IMR-90 (cell line): ENCODE measurements at regions not wholly inside any gene's neighbourhood (a gene's known extent, or its start where the extent isn't known, plus 50 kb on each side); places are given as distances from the start of the nearest gene placed in this dataset.

Experiments used
- ATAC-seq: fragments of 200-7000 bp; cut with Tn5 transposase; 2 replicates; pipeline ENCODE4 v1.9.1; 2020; ENCODE audit warnings: low read depth, mild to moderate bottlenecking, moderate library complexity
- BruUV-seq: library from RNA; stranded (reverse); fragments of 400-500 nt; replicated peaks from 2 replicates; lab custom pipeline; 2021; lab: Mats Ljungman, UMichigan
- CTCF ChIA-PET: fragments of 300-600 bp; formaldehyde crosslinking; extraction: SDS; loops from one replicate; lab custom pipeline; 2021; ENCODE audit warnings: antibody characterized with exemption; lab: Yijun Ruan, JAX
- POLR2A ChIA-PET: fragments of 300-600 bp; sonication (Branson Sonifier 250); formaldehyde crosslinking; loops from one replicate; lab custom pipeline; 2022; ENCODE audit warnings: antibody characterized with exemption; ENCODE audit not compliant: unreplicated experiment; lab: Charles Lee
- DNase-seq: peaks from one replicate; pipeline ENCODE4 v3.0.0; 2013
- H2AFZ ChIP-seq: replicated peaks from 2 replicates; pipeline ENCODE3; 2013; ENCODE audit warnings: low read length, mild to moderate bottlenecking; ENCODE audit not compliant: poor library complexity
- H2AK5ac ChIP-seq: 2 replicates; pipeline ENCODE4 v1.6.1; 2013; ENCODE audit warnings: low read depth, low read length, inconsistent platforms
- H2AK9ac ChIP-seq: replicated peaks from 2 replicates; pipeline ENCODE3; 2013; ENCODE audit warnings: mild to moderate bottlenecking, low read depth, low read length, moderate library complexity; ENCODE audit not compliant: poor library complexity
- H2BK120ac ChIP-seq: 2 replicates; pipeline ENCODE4 v1.6.1; 2013; ENCODE audit warnings: low read depth, low read length, inconsistent platforms
- H2BK15ac ChIP-seq: 3 replicates; pipeline ENCODE4 v1.6.1; 2013; ENCODE audit warnings: low read depth, low read length, inconsistent platforms
- H2BK20ac ChIP-seq: 2 replicates; pipeline ENCODE4 v1.6.1; 2013; ENCODE audit warnings: low read depth, mild to moderate bottlenecking, inconsistent platforms, low read length, moderate library complexity
- H2BK5ac ChIP-seq: 2 replicates; pipeline ENCODE4 v1.6.1; 2013; ENCODE audit warnings: mild to moderate bottlenecking, low read depth, low read length, inconsistent platforms; ENCODE audit not compliant: poor library complexity, severe bottlenecking
- H3K14ac ChIP-seq: replicated peaks from 2 replicates; pipeline ENCODE4 v1.6.1; 2013; ENCODE audit warnings: low read depth, low read length, inconsistent platforms
- H3K18ac ChIP-seq: 2 replicates; pipeline ENCODE4 v1.6.1; 2013; ENCODE audit warnings: low read depth, low read length, control low read depth
- H3K23ac ChIP-seq: 2 replicates; pipeline ENCODE4 v1.6.1; 2013; ENCODE audit warnings: low read depth, low read length, inconsistent platforms
- H3K27ac ChIP-seq: 2 replicates; pipeline ENCODE4 v1.5.1; 2013; ENCODE audit warnings: mild to moderate bottlenecking, control low read depth, low read length; ENCODE audit not compliant: insufficient read depth
- H3K27me3 ChIP-seq: 2 replicates; pipeline ENCODE4 v1.6.1; 2013; ENCODE audit warnings: low read length; ENCODE audit not compliant: control insufficient read depth, insufficient read depth
- H3K36me3 ChIP-seq: 2 replicates; pipeline ENCODE4 v1.6.1; 2013; ENCODE audit warnings: low read length, mixed read lengths; ENCODE audit not compliant: control insufficient read depth, insufficient read depth
- H3K4ac ChIP-seq: 2 replicates; pipeline ENCODE4 v1.6.1; 2013; ENCODE audit warnings: low read depth, low read length, inconsistent platforms
- H3K4me1 ChIP-seq: 2 replicates; pipeline ENCODE4 v1.6.1; 2013; ENCODE audit warnings: low read length, mixed read lengths; ENCODE audit not compliant: control insufficient read depth, insufficient read depth
- H3K4me2 ChIP-seq: 2 replicates; pipeline ENCODE4 v1.6.1; 2013; ENCODE audit warnings: low read depth, mild to moderate bottlenecking, control low read depth, low read length, moderate library complexity
- H3K4me3 ChIP-seq: 2 replicates; pipeline ENCODE4 v1.5.1; 2013; ENCODE audit warnings: low read depth, mild to moderate bottlenecking, control low read depth, low read length, moderate library complexity; ENCODE audit not compliant: insufficient read depth
- H3K56ac ChIP-seq: 2 replicates; pipeline ENCODE4 v1.6.1; 2013; ENCODE audit warnings: low read length, inconsistent platforms; ENCODE audit not compliant: insufficient read depth; ENCODE audit errors: extremely low read depth
- H3K79me1 ChIP-seq, 2 experiments: 2 replicates each; pipeline ENCODE4 v1.6.1; 2013; ENCODE audit warnings: low read length in 2 of 2, inconsistent platforms in 1 of 2, low read depth in 1 of 2
- H3K9ac ChIP-seq: 2 replicates; pipeline ENCODE4 v1.6.1; 2013; ENCODE audit warnings: low read depth, low read length, control low read depth
- H3K9me1 ChIP-seq: 2 replicates; pipeline ENCODE4 v1.6.1; 2013; ENCODE audit warnings: low read length, inconsistent platforms; ENCODE audit not compliant: insufficient read depth
- H3K9me3 ChIP-seq: 2 replicates; pipeline ENCODE4 v1.6.1; 2013; ENCODE audit warnings: low read length; ENCODE audit not compliant: control insufficient read depth, insufficient read depth
- H4K20me1 ChIP-seq: 2 replicates; pipeline ENCODE4 v1.6.1; 2013; ENCODE audit warnings: low read length, inconsistent platforms; ENCODE audit not compliant: insufficient read depth
- H4K5ac ChIP-seq: 2 replicates; pipeline ENCODE4 v1.6.1; 2013; ENCODE audit warnings: mild to moderate bottlenecking, low read depth, low read length, control low read depth
- H4K8ac ChIP-seq, 2 experiments: 2 replicates each; pipeline ENCODE4 v1.6.1; 2013; ENCODE audit warnings: low read depth in 2 of 2, low read length in 2 of 2, control low read depth in 1 of 2, inconsistent platforms in 1 of 2
- H4K91ac ChIP-seq: 2 replicates; pipeline ENCODE4 v1.6.1; 2013; ENCODE audit warnings: low read depth, low read length, inconsistent platforms; ENCODE audit not compliant: insufficient read depth
- BHLHE40 ChIP-seq: fragments of 150-350 bp; IDR thresholded peaks from 2 replicates; pipeline ENCODE4 v1.6.1; 2016; ENCODE audit warnings: mild to moderate bottlenecking, low read depth, low read length
- CEBPB ChIP-seq: IDR thresholded peaks from 2 replicates; pipeline ENCODE4 v1.6.1; 2012; ENCODE audit warnings: low read depth, low read length, improper control_type of control experiment
- CHD1 ChIP-seq: IDR thresholded peaks from 2 replicates; pipeline ENCODE4 v1.6.1; 2012; ENCODE audit warnings: low read depth, low read length, improper control_type of control experiment
- CTCF ChIP-seq: conservative IDR thresholded peaks from 2 replicates; pipeline ENCODE4 v1.5.1; 2012; ENCODE audit warnings: mild to moderate bottlenecking, low read depth, low read length, improper control_type of control experiment
- ELK1 ChIP-seq: fragments of 150-350 bp; IDR thresholded peaks from 2 replicates; pipeline ENCODE4 v1.6.1; 2016; ENCODE audit warnings: low read depth, mild to moderate bottlenecking, low read length, moderate library complexity, borderline replicate concordance
- FOS ChIP-seq: fragments of 150-350 bp; IDR thresholded peaks from 2 replicates; pipeline ENCODE4 v1.6.1; 2016; ENCODE audit warnings: low read depth, low read length
- MAFK ChIP-seq: IDR thresholded peaks from 2 replicates; pipeline ENCODE4 v1.6.1; 2012; ENCODE audit warnings: low read depth, low read length, improper control_type of control experiment
- MAZ ChIP-seq: IDR thresholded peaks from 2 replicates; pipeline ENCODE4 v1.6.1; 2012; ENCODE audit warnings: low read depth, mild to moderate bottlenecking, low read length, improper control_type of control experiment, moderate library complexity, borderline replicate concordance
- MXI1 ChIP-seq: IDR thresholded peaks from 2 replicates; pipeline ENCODE4 v1.6.1; 2012; ENCODE audit warnings: low read depth, mild to moderate bottlenecking, low read length, moderate library complexity, borderline replicate concordance
- NFE2L2 ChIP-seq: fragments of 150-350 bp; IDR thresholded peaks from 2 replicates; pipeline ENCODE4 v1.6.1; 2016; ENCODE audit warnings: low read depth, mild to moderate bottlenecking, low read length
- POLR2A ChIP-seq: IDR thresholded peaks from 2 replicates; pipeline ENCODE4 v1.6.1; 2012; ENCODE audit warnings: mild to moderate bottlenecking, low read depth, low read length
- RAD21 ChIP-seq: IDR thresholded peaks from 2 replicates; pipeline ENCODE4 v1.6.1; 2012; ENCODE audit warnings: low read length, improper control_type of control experiment
- RCOR1 ChIP-seq: IDR thresholded peaks from 2 replicates; pipeline ENCODE4 v1.6.1; 2012; ENCODE audit warnings: mild to moderate bottlenecking, low read length, improper control_type of control experiment; ENCODE audit not compliant: insufficient replicate concordance
- RFX5 ChIP-seq: IDR thresholded peaks from 2 replicates; pipeline ENCODE4 v1.8.0; 2012; ENCODE audit warnings: low read depth, mild to moderate bottlenecking, low read length, moderate library complexity
- SMC3 ChIP-seq: fragments of 150-350 bp; IDR thresholded peaks from 2 replicates; pipeline ENCODE4 v1.6.1; 2016; ENCODE audit warnings: low read depth, mild to moderate bottlenecking, antibody characterized with exemption, low read length, moderate library complexity
- USF2 ChIP-seq: fragments of 150-350 bp; IDR thresholded peaks from 2 replicates; pipeline ENCODE4 v1.6.1; 2017; ENCODE audit warnings: mild to moderate bottlenecking, antibody characterized with exemption, low read length, low read depth
- WGBS, 2 experiments: methylation state at CpG; one replicate each; pipeline versions ENCODE4 v1.1.5 to v1.1.7; 2013; ENCODE audit warnings: missing lambda C conversion rate in 2 of 2; ENCODE audit not compliant: insufficient read length in 1 of 2; ENCODE audit errors: extremely low coverage in 2 of 2; 5-methylcytosine and 5-hydroxymethylcytosine counted together
- dilution Hi-C: fragments of 300-500 bp; cut with HindIII; formaldehyde crosslinking; loops from one replicate; pipeline ENCODE4 v1.14.3; 2018; ENCODE audit warnings: low sequenced_read_pairs; ENCODE audit not compliant: unreplicated experiment
- in situ Hi-C: fragments of 300-500 bp; cut with MboI; formaldehyde crosslinking; loops from 3 replicates; pipeline ENCODE4 v1.14.3; 2019; ENCODE audit warnings: low sequenced_read_pairs, inconsistent platforms, mixed read lengths
- intact Hi-C: fragments of 100-400 bp; cut with micrococcal nuclease; formaldehyde crosslinking; loops from 2 replicates; pipeline ENCODE4 v1.10.0; 2022

GRCh38 chr3:177816667-177817208 lies 619.5 kb upstream of the TBL1XR1 start:
- Histone ChIP-seq H2BK120ac (peak overlapping the region; percentile 71), H3K79me1 (no peaks in the 10 kb centered on the region), H3K18ac (peak overlapping the region; percentile 86), H2BK20ac (peak overlapping the region; percentile 82), H4K5ac (peak overlapping the region; percentile 38; the same call in 1 of the 2 replicates), H3K4me3 (no peak overlapping the region), H3K4me1 (peaks cover 2% of the 10 kb centered on the region; the same call in 1 of the 2 replicates), H3K14ac (peak overlapping the region; percentile 65; the same call in 1 of the 2 replicates), H3K27me3 (no peaks in the 10 kb centered on the region), H3K9me3 (no peaks in the 10 kb centered on the region), H3K27ac (no peak overlapping the region), H4K20me1 (no peaks in the 10 kb centered on the region), H2AFZ (no peak overlapping the region), H2AK9ac (no peak overlapping the region), H3K23ac (no peak overlapping the region), H2BK5ac (no peak overlapping the region), H3K4ac (peak overlapping the region; percentile 59), H3K9ac (no peak overlapping the region), H3K9me1 (no peaks in the 10 kb centered on the region), H2BK15ac (peak overlapping the region; percentile 2; the same call in 1 of the 3 replicates), H3K4me2 (no peak overlapping the region), H4K91ac (peak overlapping the region; percentile 16; the same call in 1 of the 2 replicates), H4K8ac (no peak overlapping the region; a peak in 1 of 4 replicates), H3K56ac (no peak overlapping the region), H2AK5ac (no peak overlapping the region), H3K36me3 (no peaks in the 10 kb centered on the region)
- no TSS peak for BruUV-seq
- intact Hi-C loops (no loop called here), dilution Hi-C loops (no loop called here), in situ Hi-C loops (no loop called here)
- ChIA-PET CTCF (no interaction called here), POLR2A (no interaction called here)
- no peak for TF ChIP-seq MXI1
- no peak for TF ChIP-seq RCOR1
- no peak for TF ChIP-seq NFE2L2
- TF ChIP-seq ELK1, result no peak
- no peak for TF ChIP-seq CHD1
- TF ChIP-seq RFX5, result no peak
- TF ChIP-seq FOS, result no peak
- TF ChIP-seq CEBPB, result no peak; the same call in 1 of the 2 replicates
- TF ChIP-seq MAFK, result no peak
- no peak for TF ChIP-seq SMC3
- no peak for TF ChIP-seq POLR2A
- no peak for TF ChIP-seq CTCF
- no peak for TF ChIP-seq MAZ
- TF ChIP-seq USF2, result no peak
- no peak for TF ChIP-seq RAD21
- TF ChIP-seq BHLHE40, result no peak
- no peak for ATAC-seq
- WGBS, 2 experiments, result 83% methylated on average over 1 of the region's 6 CpGs; no CpG with 5 or more reads in 1 of the 2 experiments
- DNase-seq, result peak; percentile 59
